ENCODE measurements at regions not wholly inside any gene's neighbourhood (a gene's known extent, or its start where the extent isn't known, plus 50 kb on each side); places are given as distances from the start of the nearest gene placed in this dataset.

GRCh38 chr3:22615790-22616189, 587.3 kb upstream of the UBE2E2 start:
- H3K36me3 ChIP-seq (ENCODE audit: insufficient read depth, low read length, poor library complexity, severe bottlenecking), result no peaks in the 10 kb centered on the region
- no peak overlapping the region for H3K4me3 ChIP-seq (ENCODE audit: low read depth, low read length, poor library complexity, severe bottlenecking)
- H3K27me3 ChIP-seq (replicated peaks; ENCODE audit: insufficient read depth, low read depth, low read length, poor library complexity), result no peaks in the 10 kb centered on the region
- BruUV-seq (replicated peaks), result no TSS peak
- H3K4me1 ChIP-seq (ENCODE audit: insufficient read depth, low read length, poor library complexity, severe bottlenecking), result no peaks in the 10 kb centered on the region
- CTCF ChIA-PET, result no interaction called here
- POLR2A ChIA-PET (ENCODE audit: low non-redundant PET), result no interaction called here
- DNase-seq (ENCODE audit: low spot score), result no peak
- peaks cover 4% of the 10 kb centered on the region for H3K9me3 ChIP-seq (ENCODE audit: low read depth, low read length, poor library complexity, severe bottlenecking)
- H3K27ac ChIP-seq (ENCODE audit: low read depth, low read length, poor library complexity, severe bottlenecking), result no peak overlapping the region
- TF ChIP-seq EZH2 (IDR thresholded peaks at IDR 0.05; ENCODE audit: borderline replicate concordance, low read depth, low read length, poor library complexity, severe bottlenecking) (no peak), CTCF (conservative IDR thresholded peaks at IDR 0.05; ENCODE audit: low read depth, low read length) (no peak)
- intact Hi-C loops (cut with micrococcal nuclease; ENCODE audit: unreplicated experiment), result no loop called here

- no peak overlapping the region for H3K27ac ChIP-seq (ENCODE audit: low read depth, low read length, poor library complexity, severe bottlenecking)
- intact Hi-C loops (cut with micrococcal nuclease; ENCODE audit: unreplicated experiment), result no loop called here
- TF ChIP-seq CTCF (conservative IDR thresholded peaks at IDR 0.05; ENCODE audit: low read depth, low read length) (no peak), EZH2 (IDR thresholded peaks at IDR 0.05; ENCODE audit: borderline replicate concordance, low read depth, low read length, poor library complexity, severe bottlenecking) (no peak)
- no peaks in the 10 kb centered on the region for H3K27me3 ChIP-seq (replicated peaks; ENCODE audit: insufficient read depth, low read depth, low read length, poor library complexity)
- no peaks in the 10 kb centered on the region for H3K36me3 ChIP-seq (ENCODE audit: insufficient read depth, low read length, poor library complexity, severe bottlenecking)
- DNase-seq (ENCODE audit: low spot score), result no peak
- no peak overlapping the region for H3K4me3 ChIP-seq (ENCODE audit: low read depth, low read length, poor library complexity, severe bottlenecking)
- peaks cover 15% of the 10 kb centered on the region for H3K9me3 ChIP-seq (ENCODE audit: low read depth, low read length, poor library complexity, severe bottlenecking)
- BruUV-seq (replicated peaks), result no TSS peak
- ChIA-PET CTCF (no interaction called here), POLR2A (ENCODE audit: low non-redundant PET) (no interaction called here)
- H3K4me1 ChIP-seq (ENCODE audit: insufficient read depth, low read length, poor library complexity, severe bottlenecking), result no peaks in the 10 kb centered on the region
Observed at GRCh38 chr3:22617372-22617771, 585.8 kb upstream of the UBE2E2 start.

- Histone ChIP-seq H3K27ac (ENCODE audit: low read depth, low read length, poor library complexity, severe bottlenecking) (no peak overlapping the region), H3K27me3 (replicated peaks; ENCODE audit: insufficient read depth, low read depth, low read length, poor library complexity) (no peaks in the 10 kb centered on the region), H3K36me3 (ENCODE audit: insufficient read depth, low read length, poor library complexity, severe bottlenecking) (no peaks in the 10 kb centered on the region), H3K4me3 (ENCODE audit: low read depth, low read length, poor library complexity, severe bottlenecking) (no peak overlapping the region), H3K4me1 (ENCODE audit: insufficient read depth, low read length, poor library complexity, severe bottlenecking) (no peaks in the 10 kb centered on the region), H3K9me3 (ENCODE audit: low read depth, low read length, poor library complexity, severe bottlenecking) (peaks cover 15% of the 10 kb centered on the region)
- intact Hi-C loops (cut with micrococcal nuclease; ENCODE audit: unreplicated experiment), result no loop called here
- BruUV-seq (replicated peaks), result no TSS peak
- POLR2A ChIA-PET (ENCODE audit: low non-redundant PET), result no interaction called here
- no peak for DNase-seq (ENCODE audit: low spot score)
- CTCF ChIA-PET, result no interaction called here
- no peak for TF ChIP-seq EZH2 (IDR thresholded peaks at IDR 0.05; ENCODE audit: borderline replicate concordance, low read depth, low read length, poor library complexity, severe bottlenecking)
- TF ChIP-seq CTCF (conservative IDR thresholded peaks at IDR 0.05; ENCODE audit: low read depth, low read length), result no peak
Observed at GRCh38 chr3:22620498-22620897, 582.6 kb upstream of the UBE2E2 start.
